Midbrain (tissue), 1 donor: ENCODE measurements at regions not wholly inside any gene's neighbourhood (a gene's known extent, or its start where the extent isn't known, plus 50 kb on each side); places are given as distances from the start of the nearest gene placed in this dataset.
"Not testable (repeated sequence)": the region's sequence is repeated elsewhere in the genome, so short reads cannot be mapped to it uniquely, and the experiment has no call there.

Experiments
- DNase-seq: peaks from one replicate; lab custom pipeline; 2025; lab: John Stamatoyannopoulos, UW

DNA sequence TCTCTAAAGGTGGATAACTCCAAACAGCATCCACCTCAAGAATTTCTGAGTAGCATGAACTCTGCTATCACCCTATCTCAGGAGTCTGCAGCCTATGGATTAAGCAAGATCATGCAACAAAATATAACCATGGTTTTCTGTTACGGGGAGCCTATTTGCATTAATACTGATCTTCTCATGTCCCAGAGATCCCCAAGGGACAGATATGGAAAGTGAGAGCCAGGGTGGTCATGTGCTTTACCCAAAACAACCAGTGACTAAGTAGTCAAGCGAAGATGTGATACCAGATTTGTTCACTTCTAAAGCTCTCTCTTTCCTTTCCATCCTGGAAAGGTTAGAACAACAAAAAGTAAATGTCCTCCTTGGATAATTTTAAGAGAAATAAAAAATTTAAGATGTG is 125.1 kb downstream of the PRRX1 start:
- no peak for DNase-seq

DNA sequence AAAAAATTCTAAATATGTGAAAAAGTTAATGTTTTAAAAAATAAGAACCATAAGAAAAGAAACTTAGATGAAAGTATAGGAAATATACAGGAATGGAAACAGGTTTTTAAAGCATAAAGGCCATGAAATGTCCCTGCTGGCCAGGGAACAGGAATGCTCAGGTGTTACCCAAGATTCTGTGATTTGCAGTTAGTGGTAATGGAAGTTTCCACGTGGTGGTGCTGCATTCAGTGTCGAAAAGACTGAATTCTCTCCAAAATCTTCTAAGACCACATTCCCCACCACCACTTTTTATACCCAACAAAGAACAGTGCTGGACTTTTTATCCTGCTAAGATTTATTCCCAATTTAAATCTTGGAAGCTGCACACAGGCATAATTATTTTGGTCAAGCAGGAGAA is 126.2 kb downstream of the PRRX1 start:
- DNase-seq: no peak

DNA sequence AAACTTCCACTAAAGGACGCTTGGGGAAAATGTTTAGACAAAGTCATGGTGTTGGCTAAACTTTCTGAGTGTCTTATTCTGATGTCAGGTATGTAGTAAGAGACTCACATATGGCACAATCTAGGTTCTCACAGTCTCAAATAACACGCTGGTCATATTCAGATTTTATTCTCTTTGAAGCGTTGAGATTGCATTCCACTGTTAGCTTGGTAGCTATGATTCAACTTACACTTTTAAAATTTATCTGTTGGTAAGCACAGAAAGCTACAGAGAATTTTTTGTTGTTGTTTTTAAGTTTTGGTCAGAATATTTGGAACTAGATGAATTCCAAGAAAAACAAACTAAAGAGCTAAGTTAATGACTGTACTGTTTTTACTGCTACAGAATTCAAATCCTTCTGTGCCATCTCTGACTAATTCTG is 126.7 kb downstream of the PRRX1 start:
- no peak for DNase-seq

DNA sequence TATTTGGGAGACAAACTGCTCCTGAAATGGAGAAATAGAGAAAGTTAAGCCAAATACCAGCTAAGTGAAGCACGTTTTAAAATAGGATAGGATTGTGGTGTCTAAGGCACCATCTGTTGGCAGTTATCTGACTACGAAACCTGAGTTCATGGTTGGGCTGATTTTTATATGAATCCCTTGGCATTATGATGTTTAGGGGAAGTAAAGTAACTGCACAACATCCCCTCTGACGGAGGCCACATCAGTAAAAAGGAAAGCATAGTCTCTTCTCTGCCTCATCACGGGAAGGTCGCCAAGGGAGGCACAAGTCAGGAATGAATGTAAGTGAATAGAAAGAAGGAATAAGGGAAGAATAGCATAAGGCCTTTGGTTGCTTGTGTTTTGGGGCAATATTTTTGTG is 128.0 kb downstream of the PRRX1 start:
- DNase-seq: no peak

DNA sequence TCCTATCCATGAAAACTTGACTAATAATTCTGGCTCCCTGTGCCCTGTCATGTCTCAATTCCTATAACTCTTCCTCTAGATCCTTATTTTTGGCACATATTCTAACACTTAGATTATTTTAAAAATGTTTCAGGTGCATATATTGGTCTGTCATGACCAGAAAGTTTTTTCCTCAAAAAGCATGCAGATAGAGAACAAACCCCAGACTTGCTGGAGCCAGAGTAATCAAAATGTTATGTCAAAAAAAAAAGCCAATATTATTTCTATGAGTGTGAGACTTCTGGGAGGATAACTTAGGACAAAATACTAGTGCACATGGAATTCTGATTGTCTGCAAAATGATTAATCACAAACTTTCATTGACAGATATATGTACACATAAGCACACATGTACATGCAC is 135.1 kb upstream of the MROH9 start:
- no peak for DNase-seq

DNA sequence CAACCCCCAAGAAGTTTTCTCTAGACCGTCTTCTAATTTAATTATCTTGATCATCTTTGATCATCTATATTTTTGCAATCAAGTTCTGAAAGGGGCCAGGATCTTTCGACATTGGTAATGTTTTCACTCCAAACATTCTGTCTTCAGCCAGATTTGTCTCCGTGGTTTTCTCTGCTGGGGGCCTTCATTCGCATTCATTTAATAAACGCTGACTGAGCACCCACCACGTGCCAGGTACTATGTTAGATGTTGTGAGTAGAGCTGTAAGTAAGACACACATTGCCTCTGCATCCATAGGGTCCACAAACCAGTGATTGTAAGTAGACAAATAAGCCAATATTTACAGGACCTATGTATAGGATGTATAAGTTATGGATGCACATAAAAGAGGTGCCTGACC is 134.5 kb upstream of the MROH9 start:
- DNase-seq: no peak

DNA sequence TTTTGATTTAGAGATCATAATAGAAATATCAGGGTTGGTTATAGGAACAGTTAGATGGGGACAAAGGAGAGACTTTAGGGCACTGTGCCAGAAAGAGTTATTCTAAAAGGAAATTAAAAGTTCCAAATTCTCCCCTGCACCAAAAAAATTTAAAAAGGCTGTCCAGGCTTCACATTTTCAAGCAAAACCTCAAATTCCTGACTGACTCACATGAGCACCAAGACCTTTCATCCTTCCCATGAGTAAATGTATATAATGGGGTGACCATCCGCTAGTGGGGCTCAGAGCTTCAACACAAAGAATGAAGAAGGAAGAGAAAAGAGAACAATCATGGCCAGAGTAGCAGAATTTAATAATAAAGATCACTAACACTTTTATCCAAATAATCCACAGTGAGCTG is 131.6 kb upstream of the MROH9 start:
- DNase-seq: no peak

DNA sequence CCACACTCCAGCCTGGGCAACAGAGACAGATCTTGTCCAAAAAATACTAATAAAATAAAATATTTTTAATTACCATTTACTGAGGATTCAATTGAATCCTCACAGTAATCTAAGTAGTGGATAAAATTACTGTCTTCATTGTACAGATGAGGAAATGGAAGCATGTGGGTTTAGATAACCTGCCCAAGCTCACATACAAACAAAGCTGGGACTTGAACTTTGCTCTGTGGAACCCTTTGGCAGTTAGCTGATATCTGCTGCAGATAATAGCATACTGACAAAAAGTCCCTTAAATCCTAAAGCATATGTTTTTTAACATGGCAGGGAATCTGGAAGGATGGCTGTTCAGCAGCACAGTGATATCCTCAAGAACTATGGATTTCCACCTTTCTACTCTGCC is 130.9 kb upstream of the MROH9 start:
- DNase-seq: no peak

DNA sequence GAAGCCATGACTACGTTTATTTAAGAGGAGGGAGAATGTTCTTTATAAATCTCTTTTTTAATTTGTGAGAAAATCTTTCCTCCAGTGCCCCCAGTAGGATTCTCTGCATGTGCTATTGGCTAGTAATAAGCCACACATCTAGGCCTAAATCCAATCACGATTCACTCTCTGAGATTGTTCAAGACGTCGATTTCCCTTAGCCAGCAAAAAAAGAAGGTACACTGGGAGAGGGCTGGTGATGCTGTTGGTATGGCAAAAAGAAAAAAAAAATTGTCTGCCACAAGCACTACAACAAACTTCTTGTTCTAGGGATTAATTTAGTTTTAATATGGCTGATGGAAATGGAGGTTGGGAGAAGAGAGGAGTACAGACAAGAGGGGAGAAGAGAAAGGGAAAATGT is 130.5 kb upstream of the MROH9 start:
- DNase-seq: no peak

DNA sequence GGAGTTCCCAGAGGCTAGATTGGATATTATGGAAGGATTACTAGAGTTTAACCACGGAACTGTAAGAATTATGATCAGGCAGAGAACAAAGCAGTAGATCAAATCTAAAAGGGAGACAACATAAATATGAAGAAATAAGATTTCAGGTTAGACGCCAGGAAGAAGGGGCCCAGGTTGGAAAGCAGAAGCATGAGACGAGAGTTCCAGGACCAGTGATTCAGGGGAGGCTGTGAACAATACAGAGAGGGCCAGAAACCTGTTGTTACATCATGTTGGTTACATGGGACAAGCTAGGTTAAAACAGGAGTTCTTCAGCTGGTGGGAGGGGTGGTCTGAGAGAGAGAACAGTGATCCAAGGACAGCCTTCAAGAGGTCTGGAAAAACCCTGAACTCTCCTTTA is 128.4 kb upstream of the MROH9 start:
- no peak for DNase-seq

DNA sequence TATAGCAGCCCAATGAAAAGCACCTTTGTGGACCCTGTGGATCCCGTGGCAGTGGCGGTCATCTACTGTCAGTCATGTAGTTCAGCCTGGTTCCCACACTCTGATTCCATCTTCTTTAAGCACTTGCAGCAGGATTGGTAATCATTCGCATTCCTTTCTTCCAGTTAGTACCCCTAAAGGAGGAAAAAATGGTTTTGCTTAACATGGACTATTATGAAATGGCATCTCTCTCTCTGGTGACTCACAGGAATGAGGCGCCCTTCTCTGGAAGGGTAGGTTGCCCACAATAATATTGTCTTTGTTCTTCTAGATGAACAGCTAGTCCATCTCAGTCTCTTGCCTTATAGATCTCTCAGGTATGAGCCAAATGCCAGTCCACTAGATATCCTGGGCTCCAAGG is 127.9 kb upstream of the MROH9 start:
- no peak for DNase-seq

DNA sequence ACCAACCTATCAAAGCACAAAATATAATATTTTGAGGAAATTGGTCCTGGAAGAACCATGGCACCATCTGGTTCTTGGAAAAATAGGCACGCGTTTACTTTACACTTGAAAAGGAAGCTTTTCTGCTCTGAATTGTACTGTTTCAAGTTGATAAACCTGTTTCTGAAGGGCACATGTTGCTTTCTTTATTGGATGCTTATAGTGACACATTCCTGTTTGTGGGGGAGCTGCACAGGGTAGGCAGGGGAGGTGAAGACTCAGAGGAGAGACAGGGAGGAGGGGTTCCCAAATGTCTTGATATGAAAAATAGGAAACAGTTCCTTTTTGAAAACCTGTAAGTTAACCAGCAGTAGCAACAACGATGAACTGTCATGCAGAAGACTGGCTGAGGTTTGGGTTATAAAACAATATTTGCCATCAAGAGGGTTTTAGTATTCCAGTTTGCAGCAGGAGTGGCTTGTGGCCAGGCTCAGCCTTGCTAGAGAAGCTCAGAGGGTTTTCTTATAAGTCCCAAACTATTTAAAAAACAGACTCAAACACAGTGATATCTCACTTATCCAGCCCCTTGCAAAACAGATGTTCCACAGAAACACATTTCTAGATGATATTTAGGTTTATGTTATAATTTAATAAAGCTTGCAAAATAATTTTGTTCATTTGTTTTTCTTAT is 127.0 kb upstream of the MROH9 start:
- DNase-seq: no peak

DNA sequence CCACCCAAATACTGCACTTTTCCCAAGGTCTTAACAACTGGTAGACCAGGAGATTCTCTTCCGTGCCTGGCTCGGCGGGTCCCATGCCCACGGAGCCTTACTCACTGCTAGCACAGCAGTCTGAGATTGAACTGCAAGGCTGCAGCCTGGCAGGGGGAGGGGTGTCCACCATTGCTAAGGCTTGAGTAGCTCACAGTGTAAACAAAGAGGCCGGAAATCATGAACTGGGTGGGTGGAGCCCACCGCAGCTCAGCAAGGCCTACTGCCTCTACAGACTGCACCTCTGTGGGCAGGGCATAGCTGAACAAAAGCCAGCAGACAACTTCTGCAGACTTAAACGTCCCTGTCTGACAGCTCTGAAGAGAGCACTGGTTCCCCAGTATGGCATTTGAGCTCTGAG is 124.3 kb upstream of the MROH9 start:
- DNase-seq: not testable (repeated sequence)

DNA sequence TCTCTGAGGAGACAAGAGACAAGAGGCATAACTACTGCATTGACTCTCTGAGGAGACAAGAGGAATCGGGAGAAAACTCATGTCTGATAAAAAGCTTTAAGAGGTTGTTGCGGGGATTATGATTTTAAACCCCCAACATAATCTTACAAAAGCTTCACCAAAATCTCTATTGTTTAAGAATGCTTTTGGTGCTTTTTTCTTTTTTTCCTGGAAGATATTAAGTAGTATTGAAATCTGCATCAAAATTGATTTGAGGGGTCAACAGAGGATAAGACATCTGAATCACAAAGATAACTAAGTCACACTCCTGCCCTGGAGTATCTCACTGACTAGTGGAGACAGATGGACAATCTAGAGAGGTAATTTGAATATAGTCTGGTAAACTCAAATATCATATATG is 115.6 kb upstream of the MROH9 start:
- no peak for DNase-seq

DNA sequence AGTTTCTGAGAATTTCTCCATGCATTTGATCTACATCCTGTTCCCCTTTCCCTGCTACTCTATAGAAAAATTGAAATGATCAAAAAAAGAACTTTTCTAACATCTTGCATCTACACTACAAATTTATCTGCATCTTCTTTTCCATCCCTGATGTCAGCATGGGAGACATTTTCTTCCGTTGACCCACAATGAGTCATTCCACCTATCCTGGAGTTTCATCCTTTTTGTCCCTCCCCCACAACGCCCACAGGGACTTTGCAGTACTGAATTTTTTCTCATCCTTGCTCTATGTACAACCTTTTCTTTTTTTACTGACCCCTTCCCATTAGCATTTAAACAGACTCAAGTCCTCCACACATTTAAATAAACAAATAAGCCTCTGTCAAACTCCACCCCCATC is 112.2 kb upstream of the MROH9 start:
- DNase-seq: no peak

DNA sequence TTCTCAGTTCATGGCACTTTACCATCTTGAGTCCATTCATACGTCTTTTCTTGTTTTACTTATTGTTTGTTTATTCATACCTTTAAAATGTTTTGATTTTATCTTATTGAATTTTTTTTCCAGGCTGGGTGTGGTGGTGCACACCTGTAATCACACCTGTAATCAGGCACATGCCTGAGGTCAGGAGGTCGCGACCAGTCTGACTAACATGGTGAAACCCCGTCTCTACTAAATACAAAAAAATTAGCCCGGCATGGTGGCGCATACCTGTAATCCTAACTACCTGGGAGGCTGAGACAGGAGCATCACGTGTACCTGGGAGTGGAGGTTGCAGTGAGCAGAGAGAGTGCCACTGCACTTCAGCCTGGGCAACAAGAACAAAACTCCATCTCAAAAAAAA is 104.1 kb upstream of the MROH9 start:
- no peak for DNase-seq

DNA sequence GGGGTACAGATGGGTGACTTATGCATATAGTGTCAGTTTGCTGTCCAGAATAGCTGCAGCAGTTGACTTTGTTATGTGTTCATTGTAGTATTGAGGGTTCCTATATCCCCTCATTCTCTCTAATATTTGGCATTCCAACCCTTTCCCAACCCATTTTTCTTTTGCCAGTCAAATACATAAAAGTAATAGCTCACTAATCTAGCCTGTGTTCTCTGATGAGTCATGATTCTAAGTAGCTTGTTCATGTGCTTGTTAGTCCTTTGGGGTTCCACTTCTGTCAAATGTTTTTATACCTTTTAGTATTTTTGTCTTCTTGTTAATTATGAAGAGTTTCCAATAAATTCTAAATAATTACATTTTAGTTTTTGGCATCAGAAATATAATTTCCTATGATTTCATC is 99.2 kb upstream of the MROH9 start:
- DNase-seq: no peak

DNA sequence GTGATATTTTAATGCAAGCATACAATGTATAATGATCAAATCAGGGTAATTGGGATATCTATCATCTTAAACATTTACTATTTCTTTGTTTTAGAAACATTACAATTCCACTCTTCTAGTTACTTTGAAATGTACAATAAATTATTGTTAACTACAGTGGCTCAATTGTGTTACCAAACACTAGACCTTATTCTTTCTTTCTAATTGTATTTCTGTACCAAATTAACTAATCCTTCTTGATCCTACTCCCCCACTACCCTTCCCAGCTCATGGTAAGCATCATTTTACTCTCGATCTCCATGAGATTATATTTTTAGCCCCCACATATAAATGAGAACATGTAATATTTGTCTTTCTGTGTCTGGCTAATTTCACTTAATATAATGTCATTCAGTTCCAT is 95.0 kb upstream of the MROH9 start:
- DNase-seq: no peak

DNA sequence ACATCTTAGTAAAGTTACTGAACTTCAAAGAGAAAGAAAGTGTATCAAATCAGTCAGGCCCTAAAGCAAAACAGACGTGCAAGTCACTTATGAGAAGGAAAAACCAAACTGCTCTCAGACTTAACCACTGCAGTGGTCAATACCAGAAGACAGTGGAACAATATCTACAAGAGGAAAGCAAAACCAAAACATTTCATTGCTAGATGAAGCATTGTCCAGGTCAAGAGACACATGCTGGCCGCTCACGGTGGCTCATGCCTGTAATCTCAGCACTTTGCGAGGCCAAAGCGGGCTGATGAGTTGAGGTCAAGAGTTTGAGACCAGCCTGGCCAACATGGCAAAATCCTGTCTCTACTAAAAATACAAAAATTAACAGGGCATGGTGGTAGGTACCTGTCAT is 82.0 kb upstream of the MROH9 start:
- DNase-seq: no peak

DNA sequence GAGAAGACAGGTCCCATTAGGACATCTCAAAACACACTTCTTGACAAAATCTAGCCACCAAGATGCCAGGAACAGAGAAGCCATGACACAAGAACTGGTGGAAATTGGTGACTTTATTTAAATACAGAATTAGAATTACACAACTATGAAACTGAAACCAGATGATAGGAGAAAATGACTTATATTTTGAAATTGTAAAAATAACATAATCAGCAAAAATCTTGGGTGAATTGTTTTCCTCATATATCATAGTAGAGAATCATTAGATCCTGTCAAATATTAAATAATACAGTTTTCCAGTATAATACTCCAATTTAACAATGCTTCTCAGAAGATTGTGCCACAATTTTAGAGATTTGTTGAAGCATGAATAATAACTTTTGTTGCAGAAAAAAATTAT is 81.5 kb upstream of the MROH9 start:
- no peak for DNase-seq

DNA sequence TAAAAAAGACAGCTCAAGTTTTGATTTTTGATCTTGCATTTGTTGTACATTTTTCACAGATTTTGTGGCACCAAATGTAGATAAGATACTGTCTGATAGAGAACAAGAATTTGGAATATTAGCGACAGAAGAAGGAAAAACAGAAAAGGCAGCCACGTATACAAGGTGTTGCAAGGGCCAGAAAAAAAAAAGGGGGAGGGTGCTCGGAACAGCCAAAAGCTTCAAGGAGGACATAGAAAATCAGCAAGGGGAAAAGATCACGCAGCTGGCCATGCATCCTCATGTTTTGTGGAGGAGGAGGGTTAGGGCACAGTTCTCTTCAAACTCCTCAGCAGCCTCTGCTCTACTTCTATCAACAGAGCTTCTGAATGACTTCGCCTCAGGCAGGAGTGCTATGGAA is 80.7 kb upstream of the MROH9 start:
- DNase-seq: no peak

DNA sequence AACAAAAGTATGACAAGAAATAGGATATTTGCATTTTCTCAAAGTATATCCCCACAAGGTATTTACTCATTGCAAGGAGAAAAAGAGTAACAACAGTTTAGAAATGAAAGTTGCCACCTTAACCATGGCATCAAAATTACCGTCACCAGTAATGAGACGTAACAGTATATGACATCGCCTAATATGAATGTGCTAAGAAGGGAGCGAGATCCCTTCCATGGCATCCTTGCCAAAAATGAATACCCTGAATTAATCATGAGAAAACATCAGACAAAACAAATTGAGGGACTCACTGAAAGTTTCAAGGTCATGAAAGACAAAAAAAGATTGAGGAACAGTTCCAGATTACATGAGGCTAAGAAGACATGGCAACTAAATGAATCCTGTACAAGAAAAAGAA is 78.9 kb upstream of the MROH9 start:
- DNase-seq: no peak

DNA sequence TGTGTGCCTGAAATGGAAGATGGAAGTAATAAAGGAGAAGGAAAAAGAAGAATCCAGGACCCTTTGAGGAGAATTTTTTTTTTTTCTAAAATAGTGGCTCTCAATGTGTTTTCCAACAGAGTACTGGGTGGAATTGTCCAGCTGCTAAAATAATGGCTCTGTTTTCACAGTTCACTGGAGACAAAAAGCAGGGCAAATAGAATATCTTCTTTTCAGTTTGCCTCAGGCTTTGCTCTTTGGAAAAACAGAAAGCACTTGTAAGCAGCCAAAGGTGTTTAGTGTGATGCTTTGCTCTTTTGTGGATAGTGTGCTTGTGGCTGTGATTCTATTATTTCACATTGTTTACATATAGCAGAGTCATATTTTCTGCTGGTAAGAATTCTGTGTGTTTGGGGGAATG is 77.4 kb upstream of the MROH9 start:
- no peak for DNase-seq

DNA sequence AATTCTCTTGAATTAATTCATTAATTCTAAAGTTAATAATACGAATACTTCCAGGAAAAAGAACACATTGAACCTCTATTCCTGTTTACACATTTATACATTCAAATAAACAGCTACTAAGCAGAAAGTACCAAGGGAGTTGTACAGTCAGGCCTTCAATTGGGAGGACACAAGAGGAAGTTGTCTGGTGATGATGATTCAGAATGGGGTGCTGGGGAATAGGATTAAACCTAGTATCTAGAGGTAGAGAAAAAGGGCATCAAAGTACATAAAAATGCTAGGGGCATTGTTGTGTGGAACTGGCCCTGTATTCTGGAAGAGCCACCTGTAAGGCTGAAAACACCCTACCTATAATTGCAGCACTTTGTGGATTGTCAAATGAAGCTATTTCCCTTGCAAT is 71.7 kb upstream of the MROH9 start:
- DNase-seq: no peak

DNA sequence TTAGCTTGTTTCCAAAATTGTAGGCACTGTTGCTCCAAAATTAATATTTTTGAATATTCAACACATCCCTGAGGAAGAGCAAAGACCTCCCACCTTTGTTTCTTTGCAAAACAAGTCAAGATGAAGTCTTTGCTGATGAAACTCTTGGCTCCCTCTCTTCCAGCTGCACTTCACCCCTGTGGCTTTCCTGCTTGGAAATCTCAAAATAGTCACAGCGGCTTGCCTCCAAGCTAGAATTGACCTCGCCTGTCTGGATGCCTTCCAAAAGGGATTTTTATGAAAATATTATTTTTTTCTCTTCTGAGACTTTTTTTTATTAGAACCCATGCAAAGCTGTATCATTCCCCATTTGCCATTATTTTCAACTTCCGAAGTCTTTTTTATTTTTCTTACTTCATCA is 71.1 kb upstream of the MROH9 start:
- no peak for DNase-seq
